ENCODE measurements at regions not wholly inside any gene's neighbourhood (a gene's known extent, or its start where the extent isn't known, plus 50 kb on each side); places are given as distances from the start of the nearest gene placed in this dataset.

DNA sequence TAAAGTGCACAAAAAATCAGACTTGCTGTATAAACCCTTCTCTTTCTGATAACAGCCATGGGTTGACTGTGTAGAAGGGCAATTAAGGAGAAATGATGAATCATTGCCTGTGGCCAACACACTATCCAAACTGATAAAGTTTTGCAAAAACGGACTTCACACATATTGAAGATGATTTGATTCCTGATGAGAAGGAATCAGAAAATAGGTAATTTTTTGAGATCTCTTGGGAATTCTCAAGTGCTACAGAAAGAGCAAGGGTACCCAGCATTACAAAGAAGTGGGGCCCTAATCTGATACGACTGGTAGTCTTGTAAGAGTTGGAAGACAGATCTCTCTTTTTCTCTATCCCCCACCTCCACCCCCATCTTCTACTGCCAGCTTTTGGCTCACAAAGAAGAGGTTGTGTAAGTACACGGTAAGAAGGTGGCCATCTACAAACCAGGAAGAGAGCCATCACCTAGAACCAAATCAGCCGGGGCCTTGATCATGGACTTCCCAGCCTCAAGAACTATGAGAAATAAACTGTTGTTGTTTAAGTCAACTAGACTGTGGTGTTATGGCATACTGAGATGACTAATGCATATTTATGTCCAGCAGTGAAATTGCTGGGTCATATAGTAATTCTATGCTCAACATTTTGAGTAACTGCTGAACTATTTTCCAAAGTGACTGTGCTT is 254.7 kb downstream of the EDEM1 start:
- TF ChIP-seq, protein P1, sequence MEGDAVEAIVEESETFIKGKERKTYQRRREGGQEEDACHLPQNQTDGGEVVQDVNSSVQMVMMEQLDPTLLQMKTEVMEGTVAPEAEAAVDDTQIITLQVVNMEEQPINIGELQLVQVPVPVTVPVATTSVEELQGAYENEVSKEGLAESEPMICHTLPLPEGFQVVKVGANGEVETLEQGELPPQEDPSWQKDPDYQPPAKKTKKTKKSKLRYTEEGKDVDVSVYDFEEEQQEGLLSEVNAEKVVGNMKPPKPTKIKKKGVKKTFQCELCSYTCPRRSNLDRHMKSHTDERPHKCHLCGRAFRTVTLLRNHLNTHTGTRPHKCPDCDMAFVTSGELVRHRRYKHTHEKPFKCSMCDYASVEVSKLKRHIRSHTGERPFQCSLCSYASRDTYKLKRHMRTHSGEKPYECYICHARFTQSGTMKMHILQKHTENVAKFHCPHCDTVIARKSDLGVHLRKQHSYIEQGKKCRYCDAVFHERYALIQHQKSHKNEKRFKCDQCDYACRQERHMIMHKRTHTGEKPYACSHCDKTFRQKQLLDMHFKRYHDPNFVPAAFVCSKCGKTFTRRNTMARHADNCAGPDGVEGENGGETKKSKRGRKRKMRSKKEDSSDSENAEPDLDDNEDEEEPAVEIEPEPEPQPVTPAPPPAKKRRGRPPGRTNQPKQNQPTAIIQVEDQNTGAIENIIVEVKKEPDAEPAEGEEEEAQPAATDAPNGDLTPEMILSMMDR (IDR thresholded peaks at IDR 0.05; ENCODE audit: insufficient read depth, low read depth, low read length) = no peak
- TF ChIP-seq EZH2 (IDR thresholded peaks at IDR 0.05; ENCODE audit: insufficient read depth, low read length) = no peak
